IMR-90 (cell line): ENCODE measurements at regions not wholly inside any gene's neighbourhood (a gene's known extent, or its start where the extent isn't known, plus 50 kb on each side); places are given as distances from the start of the nearest gene placed in this dataset.

Experiments
- BHLHE40 ChIP-seq: fragments of 150-350 bp; IDR thresholded peaks from 2 replicates; pipeline ENCODE4 v1.6.1; 2016; ENCODE audit warnings: mild to moderate bottlenecking, low read depth, low read length
- CHD1 ChIP-seq: IDR thresholded peaks from 2 replicates; pipeline ENCODE4 v1.6.1; 2012; ENCODE audit warnings: low read depth, low read length, improper control_type of control experiment
- FOS ChIP-seq: fragments of 150-350 bp; IDR thresholded peaks from 2 replicates; pipeline ENCODE4 v1.6.1; 2016; ENCODE audit warnings: low read depth, low read length
- MXI1 ChIP-seq: IDR thresholded peaks from 2 replicates; pipeline ENCODE4 v1.6.1; 2012; ENCODE audit warnings: low read depth, mild to moderate bottlenecking, low read length, moderate library complexity, borderline replicate concordance
- NFE2L2 ChIP-seq: fragments of 150-350 bp; IDR thresholded peaks from 2 replicates; pipeline ENCODE4 v1.6.1; 2016; ENCODE audit warnings: low read depth, mild to moderate bottlenecking, low read length
- POLR2A ChIP-seq: IDR thresholded peaks from 2 replicates; pipeline ENCODE4 v1.6.1; 2012; ENCODE audit warnings: mild to moderate bottlenecking, low read depth, low read length
- RAD21 ChIP-seq: IDR thresholded peaks from 2 replicates; pipeline ENCODE4 v1.6.1; 2012; ENCODE audit warnings: low read length, improper control_type of control experiment
- RFX5 ChIP-seq: IDR thresholded peaks from 2 replicates; pipeline ENCODE4 v1.8.0; 2012; ENCODE audit warnings: low read depth, mild to moderate bottlenecking, low read length, moderate library complexity
- SMC3 ChIP-seq: fragments of 150-350 bp; IDR thresholded peaks from 2 replicates; pipeline ENCODE4 v1.6.1; 2016; ENCODE audit warnings: low read depth, mild to moderate bottlenecking, antibody characterized with exemption, low read length, moderate library complexity
- TF ChIP-seq, protein P1 (sequence below): fragments of 150-350 bp; IDR thresholded peaks from 2 replicates; pipeline ENCODE4 v1.6.1; 2017; ENCODE audit warnings: mild to moderate bottlenecking, antibody characterized with exemption, low read length, low read depth
- TF ChIP-seq, protein P2 (sequence below): conservative IDR thresholded peaks from 2 replicates; pipeline ENCODE4 v1.5.1; 2012; ENCODE audit warnings: mild to moderate bottlenecking, low read depth, low read length, improper control_type of control experiment
- TF ChIP-seq, protein P3 (sequence below): fragments of 150-350 bp; IDR thresholded peaks from 2 replicates; pipeline ENCODE4 v1.6.1; 2016; ENCODE audit warnings: low read depth, mild to moderate bottlenecking, low read length, moderate library complexity, borderline replicate concordance

DNA sequence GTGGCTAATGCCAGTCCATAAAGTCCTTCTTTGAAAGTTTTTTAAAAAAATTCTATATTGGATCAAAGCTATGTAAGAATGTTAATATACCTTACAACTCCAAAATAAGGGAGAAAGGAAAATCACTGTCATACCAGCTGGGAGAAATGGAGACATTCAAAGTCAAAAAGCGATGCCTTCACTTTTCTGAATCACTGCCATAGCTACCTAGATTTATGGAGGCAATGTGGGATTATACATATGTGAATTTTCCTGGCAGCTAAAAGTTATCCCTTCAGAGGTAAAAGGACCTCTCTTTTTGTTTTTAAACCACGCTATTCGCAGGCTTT lies 59.6 kb upstream of the PDE3B start:
- TF ChIP-seq POLR2A (no peak), BHLHE40 (no peak), RFX5 (no peak), CHD1 (no peak), RAD21 (no peak), NFE2L2 (no peak), MXI1 (no peak), SMC3 (no peak), FOS (no peak)
- TF ChIP-seq, protein P1, sequence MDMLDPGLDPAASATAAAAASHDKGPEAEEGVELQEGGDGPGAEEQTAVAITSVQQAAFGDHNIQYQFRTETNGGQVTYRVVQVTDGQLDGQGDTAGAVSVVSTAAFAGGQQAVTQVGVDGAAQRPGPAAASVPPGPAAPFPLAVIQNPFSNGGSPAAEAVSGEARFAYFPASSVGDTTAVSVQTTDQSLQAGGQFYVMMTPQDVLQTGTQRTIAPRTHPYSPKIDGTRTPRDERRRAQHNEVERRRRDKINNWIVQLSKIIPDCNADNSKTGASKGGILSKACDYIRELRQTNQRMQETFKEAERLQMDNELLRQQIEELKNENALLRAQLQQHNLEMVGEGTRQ = no peak
- TF ChIP-seq, protein P2, sequence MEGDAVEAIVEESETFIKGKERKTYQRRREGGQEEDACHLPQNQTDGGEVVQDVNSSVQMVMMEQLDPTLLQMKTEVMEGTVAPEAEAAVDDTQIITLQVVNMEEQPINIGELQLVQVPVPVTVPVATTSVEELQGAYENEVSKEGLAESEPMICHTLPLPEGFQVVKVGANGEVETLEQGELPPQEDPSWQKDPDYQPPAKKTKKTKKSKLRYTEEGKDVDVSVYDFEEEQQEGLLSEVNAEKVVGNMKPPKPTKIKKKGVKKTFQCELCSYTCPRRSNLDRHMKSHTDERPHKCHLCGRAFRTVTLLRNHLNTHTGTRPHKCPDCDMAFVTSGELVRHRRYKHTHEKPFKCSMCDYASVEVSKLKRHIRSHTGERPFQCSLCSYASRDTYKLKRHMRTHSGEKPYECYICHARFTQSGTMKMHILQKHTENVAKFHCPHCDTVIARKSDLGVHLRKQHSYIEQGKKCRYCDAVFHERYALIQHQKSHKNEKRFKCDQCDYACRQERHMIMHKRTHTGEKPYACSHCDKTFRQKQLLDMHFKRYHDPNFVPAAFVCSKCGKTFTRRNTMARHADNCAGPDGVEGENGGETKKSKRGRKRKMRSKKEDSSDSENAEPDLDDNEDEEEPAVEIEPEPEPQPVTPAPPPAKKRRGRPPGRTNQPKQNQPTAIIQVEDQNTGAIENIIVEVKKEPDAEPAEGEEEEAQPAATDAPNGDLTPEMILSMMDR = no peak
- TF ChIP-seq, protein P3, sequence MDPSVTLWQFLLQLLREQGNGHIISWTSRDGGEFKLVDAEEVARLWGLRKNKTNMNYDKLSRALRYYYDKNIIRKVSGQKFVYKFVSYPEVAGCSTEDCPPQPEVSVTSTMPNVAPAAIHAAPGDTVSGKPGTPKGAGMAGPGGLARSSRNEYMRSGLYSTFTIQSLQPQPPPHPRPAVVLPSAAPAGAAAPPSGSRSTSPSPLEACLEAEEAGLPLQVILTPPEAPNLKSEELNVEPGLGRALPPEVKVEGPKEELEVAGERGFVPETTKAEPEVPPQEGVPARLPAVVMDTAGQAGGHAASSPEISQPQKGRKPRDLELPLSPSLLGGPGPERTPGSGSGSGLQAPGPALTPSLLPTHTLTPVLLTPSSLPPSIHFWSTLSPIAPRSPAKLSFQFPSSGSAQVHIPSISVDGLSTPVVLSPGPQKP = no peak
